NCI-H226 (cell line): ENCODE measurements at regions not wholly inside any gene's neighbourhood (a gene's known extent, or its start where the extent isn't known, plus 50 kb on each side); places are given as distances from the start of the nearest gene placed in this dataset.
"Not testable (repeated sequence)": the region's sequence is repeated elsewhere in the genome, so short reads cannot be mapped to it uniquely, and the experiment has no call there.

Experiments used
- DNase-seq: peaks from one replicate; pipeline ENCODE4 v3.0.0-alpha.2; 2015

DNA sequence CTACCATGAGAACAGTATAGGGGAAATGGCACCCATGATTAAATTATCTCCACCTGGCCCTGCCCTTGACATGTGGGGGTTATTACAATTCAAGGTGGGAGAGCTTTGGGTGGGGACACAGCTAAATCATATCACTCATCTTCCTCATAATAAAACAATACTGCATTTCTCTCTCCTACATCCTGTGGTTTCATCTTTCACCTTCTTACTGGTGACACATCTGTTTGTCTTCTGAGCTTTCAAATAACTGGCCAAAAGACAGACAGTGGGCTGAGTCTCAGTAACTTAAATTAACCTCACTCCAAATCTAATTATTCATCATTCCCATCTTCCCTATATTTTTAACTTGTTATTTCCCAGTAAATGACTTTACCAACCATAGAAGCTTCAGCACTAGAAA lies 729.7 kb upstream of the USP15 start:
- no peak for DNase-seq

DNA sequence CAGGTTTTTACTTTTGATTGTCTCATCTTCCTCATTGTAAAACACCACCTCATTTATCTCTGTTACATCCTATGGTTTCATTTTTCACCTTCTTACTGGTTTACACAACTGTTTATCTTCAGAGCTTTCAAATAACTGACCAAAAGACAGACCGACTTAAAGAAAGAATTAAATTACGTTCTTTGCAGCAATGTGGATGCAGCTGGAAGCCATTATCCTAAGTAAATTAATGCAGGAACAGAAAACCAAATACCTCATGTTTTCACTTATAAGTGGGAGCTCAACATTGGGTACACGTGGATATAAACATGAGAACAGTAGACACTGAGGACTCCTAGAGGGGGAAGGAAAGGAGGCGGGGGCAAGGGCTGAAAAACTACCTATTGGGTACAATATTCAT lies 729.0 kb upstream of the USP15 start:
- no peak for DNase-seq

DNA sequence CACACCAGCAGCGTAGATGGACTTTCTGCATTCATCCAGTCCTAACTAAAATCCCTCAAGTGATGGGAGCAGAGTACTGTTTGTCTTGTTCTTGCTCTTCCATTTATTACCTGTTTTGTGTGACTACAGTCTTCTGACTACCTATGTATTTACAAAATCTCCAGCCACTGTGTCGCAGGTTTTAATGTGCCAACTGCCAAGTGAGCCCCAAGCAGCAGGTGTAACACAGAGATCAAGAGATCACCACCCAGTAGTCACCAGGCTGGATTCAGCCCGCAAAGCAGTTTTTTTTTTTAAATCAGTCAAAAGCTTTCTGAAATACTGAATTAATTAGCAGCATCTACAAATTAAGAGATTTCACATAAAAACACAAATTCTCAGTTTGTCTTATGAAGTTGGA lies 724.1 kb upstream of the USP15 start:
- DNase-seq = no peak

DNA sequence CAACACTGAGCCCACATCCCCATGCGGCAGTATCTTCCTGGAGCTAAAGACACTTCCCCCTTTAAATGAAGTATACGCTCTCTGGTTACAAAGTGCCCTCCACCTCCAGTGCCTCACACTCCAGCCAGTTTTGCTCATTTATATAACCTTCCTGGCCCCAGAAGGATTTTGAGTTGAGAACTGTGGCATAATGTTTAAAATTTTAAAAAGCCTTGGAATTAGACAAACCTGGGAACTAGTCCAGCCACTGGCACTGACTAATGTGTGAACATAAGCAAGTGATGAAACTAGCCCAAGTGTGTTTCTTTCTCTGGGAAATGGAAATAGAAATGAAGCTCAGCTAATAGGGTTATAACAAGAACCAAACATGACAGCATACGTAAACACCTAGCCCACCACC lies 723.7 kb upstream of the USP15 start:
- DNase-seq = no peak

DNA sequence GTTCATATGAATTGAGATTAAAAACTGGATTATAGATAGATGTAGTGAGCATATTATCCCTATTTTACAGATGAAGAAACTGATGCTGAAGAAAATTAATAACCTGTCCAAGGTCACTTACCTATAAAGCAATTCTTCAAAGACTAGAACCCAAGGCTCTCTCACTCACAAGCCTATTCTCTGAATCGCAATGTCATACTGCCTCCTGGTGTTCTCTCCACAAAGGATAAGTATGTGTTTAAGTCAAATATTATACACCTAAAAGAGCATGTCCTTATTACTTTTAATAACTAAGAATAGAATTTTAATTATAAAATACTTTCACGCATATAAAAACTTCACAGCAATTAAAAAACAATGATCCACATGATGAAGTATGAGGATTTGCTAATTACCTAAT lies 721.3 kb upstream of the USP15 start:
- no peak for DNase-seq

DNA sequence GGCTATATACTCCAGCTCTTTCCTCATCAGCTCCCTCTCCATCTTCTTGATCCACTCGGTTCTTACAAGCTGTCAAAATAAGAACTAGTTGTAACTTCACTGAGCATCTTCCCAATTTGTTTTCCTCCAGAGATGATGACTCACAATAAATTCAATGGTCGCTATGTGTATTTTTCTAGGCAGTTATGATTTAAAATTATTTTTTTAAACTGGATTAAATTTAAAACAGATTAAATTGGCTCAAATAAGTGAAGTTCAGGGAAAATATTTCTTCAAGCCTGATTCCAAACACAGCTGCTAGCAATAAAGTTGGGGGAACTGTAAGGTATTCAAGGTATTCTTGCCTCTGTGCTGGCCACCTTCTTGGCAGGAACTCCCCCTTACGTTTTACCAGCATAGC lies 717.7 kb upstream of the USP15 start:
- DNase-seq = no peak

DNA sequence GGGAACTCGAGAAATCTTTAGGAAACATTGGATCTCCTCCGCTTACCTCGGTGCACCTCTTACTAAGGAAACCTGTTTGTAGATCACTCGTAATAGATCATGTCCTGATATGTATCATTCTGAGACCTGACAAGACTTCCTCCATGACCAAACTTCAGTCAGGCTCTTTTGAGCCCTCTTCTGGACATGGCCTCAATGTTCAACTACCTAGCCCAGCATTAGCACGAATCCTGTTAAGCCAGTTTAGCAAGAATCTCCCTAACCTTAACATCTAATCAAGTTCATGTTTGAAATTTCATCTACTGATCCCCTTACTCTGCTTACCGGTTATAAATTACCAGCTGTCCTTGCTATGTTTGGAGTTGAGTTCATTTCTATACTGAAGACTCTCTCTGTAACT lies 713.9 kb upstream of the USP15 start:
- DNase-seq = no peak

DNA sequence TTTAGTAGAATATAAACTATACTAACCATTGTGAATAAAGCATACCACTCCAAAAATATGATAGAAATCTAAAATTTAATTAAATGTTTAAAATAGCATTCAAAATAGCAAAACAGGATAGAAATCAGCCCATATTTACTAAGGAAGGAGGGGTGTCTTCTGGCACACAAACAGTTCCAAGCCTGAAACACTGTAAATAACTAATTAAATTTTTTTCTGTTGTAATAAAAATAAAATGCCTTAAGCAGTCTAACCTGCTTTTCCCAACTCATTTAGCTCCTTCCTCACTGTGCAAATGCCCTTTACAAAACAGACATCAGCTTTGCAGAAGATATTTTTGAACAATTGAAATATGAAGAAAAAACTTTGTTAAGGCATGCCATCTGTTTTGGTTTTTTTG lies 707.1 kb upstream of the USP15 start:
- DNase-seq = no peak

DNA sequence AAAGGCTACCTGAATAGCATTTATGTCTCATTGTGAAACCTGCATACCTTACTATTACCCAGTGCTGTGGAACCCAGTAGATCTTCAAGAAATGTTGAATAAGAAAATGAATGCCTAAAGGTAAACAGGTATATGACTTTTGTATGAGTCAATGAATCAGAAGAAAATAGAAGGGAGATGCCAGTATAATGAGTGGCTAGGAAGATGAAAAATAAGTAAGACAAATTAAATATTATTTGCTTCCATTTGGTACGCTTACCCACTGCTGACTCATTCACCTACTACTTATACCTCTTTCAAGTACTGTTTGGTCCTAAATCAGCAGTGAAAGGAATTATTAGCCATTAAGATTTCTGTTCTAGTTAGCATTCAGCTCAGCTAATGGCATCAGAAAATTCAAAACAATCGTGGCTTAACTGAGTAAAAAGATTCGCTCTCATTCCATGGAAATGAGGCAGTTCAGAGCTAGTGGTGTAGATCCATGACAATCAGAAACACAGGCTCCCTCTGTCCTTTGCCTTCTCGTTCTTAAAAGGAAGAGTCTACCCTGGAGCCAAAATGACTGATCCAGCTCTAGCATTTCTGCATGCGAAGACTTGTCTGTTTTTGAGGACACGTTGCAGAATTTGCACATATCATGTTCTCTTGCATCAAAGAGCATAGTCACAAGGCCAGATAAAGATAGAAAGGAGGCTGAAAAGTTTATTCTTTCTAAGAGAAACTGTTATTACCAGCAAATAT lies 705.8 kb upstream of the USP15 start:
- DNase-seq = no peak

DNA sequence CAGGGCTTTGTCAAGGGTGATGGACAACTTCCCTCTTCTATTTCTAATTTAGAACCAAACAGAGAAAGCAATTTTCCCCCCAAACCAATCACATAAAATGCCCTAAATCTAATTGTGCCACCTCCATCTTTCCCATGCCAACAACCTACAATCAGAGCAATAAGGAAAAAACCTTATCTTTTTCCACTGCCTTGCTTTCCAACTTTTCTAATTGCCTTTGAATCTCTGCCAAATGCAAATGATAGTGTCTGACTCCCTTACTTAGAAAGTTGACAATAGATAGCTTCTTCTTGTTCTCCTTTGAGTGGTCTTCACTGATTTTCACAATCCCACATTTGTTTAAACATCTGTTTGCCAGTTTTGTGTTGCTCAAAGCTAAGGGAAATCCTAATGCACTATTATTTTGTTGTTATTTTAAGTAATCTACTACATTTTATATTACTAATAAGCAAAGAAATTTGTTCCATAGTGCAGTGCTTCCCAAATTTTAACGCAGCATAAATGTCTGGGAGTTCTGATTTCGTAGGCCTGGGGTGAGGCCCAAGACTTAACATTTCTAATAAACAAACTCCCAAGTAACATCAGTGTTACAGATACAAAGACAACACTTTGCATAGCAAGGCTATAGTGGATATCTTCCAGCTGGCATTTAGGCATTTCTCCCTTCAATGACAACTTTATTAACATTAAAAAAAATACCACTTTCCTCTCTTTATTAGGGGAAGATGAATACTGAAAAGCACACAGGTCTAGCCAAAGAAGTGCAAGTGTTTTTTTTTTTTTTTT lies 696.3 kb upstream of the USP15 start:
- DNase-seq = no peak

DNA sequence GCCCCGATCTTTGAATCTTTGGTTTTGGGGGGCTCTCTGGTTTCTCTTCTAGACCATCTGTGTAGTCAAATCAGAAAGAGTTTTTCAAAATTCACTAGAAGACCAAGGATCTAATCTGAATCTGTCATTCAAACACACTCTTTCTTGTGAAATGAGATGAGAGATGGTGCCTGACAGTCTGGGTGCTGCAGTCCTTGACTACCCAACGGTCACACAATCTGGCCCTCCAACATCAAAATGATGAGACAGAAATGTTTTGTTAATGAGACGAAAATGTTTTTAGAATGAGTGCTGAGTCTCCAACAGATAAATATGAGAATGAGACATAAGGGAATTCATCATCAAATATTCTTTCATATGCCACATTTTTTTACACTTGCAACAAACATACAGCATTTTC lies 695.7 kb upstream of the USP15 start:
- no peak for DNase-seq

DNA sequence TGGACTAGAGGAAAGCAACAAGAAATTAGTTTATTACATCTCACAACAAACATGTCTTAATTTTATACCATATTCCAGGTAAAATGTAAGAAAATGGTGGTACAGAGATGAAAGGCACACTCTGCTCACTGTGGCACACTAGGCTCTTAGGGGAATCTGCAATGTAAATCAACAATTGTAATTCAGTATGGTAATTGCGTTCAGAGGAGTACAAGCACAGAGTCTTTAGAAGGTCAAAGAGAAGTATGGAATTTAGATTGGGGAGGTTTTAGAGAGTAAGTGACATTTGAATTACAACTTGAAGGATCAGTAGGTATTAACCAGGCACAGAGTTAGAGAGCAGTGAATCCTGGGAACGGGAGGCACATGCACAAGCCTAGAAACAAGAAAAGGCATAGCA lies 694.0 kb upstream of the USP15 start:
- no peak for DNase-seq

DNA sequence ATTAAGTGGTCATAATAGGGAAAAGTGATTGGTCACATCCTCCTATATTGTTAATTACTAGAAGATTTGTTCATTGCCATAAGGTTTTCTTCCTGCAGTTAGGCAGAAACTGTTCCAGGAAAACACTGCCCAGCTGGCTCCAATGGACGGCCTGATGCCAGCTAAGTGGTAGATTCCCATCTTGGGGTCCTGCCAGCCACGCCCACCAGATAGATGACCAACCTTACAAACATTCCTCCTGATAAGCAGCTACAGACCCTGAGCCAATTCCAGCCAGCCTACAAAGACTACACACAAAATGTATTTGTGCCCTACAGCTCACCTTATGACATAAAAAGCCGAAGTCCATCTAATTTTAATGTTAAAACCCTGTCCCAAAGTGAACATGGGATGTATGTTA lies 685.9 kb upstream of the USP15 start:
- DNase-seq = no peak

DNA sequence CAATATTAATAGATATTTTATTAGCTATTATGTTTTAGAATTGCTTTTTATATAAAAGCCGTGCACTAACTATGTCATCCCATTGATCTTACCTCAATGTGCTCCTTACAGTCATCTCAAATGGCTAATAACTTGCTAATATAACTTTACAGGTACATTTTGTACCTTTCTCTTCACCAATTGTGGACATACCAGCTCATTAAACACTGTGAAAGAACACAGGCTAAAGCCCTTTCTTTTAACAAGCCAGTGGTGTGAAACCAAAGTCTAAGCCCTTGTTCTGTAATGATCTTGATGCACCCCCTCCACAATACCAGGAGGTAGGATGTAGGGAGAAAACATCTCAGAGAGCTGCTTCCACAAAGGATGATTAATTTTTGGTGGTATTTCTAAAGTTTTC lies 675.3 kb upstream of the USP15 start:
- no peak for DNase-seq

DNA sequence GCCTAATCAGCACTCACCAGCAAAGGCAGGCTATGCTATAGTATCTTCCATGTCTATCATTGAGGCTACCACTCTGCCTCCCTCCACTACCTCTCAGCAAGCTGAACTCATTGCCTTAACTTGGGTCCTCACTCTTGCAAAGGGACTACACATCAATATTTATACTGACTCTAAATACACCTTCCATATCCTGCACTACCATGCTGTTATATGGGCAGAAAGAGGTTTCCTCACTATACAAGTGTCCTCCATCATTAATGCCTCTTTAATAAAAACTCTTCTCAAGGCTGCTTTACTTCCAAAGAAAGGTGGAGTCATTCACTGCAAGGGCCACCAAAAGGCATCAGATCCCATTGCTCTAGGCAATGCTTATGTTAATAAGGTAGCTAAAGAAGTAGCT lies 669.3 kb upstream of the USP15 start:
- DNase-seq = not testable (repeated sequence)

DNA sequence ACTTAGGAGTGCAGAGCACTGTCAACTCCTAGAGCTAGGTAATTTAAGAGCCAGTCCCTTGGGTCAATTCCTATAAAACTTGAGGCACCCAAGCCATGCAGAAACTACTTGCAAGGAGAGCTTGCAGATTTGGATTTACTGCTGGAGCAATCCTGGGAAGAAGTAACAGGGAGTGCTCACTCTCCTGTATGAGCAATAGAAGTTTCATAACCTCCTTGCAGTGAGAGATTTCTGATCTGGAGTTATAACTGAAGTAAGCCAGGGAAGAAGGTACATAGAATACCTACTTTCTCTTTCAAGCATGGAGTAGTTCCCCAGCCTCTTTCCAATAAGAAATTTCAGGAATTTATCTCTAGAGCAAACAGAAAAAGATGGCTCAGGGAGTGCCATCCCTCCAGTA lies 650.1 kb upstream of the USP15 start:
- no peak for DNase-seq

DNA sequence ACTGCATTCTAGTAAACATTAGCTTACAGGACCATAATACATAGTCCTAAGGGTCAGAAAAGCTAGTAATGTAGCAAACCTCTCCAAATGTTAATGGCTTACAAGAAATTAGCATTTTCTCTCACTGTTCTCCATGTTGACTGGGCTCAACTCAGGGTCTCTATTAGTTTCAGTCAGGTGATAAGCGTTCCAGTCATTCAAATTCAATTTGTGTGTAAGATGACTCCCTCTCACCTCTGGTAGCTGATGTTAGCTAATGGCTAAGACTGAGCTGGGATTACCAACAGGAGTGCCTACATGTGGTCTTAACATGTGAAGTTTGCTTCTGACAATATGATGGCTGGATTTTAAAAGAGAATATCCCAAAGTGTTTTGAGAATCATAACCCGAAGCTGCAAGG lies 630.5 kb upstream of the USP15 start:
- DNase-seq = no peak

DNA sequence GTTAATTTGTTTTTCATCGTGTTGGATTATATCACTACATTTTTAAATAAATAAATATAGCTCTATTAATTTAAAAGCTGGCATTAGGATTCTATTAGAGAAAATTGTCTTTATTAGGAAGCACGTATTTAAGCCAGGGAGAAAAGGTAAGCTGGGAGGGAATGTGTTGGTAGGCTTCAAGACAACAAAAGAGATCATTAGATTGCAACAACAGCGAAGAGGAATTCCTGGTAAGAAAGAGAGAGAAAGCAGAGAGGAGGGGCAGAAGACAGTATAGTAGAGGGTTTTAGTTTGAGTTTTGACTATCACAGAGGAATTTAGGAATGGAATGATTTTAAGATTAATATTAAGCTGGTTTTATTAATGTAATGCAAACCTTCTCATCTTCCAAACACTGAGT lies 613.6 kb upstream of the USP15 start:
- DNase-seq = no peak

DNA sequence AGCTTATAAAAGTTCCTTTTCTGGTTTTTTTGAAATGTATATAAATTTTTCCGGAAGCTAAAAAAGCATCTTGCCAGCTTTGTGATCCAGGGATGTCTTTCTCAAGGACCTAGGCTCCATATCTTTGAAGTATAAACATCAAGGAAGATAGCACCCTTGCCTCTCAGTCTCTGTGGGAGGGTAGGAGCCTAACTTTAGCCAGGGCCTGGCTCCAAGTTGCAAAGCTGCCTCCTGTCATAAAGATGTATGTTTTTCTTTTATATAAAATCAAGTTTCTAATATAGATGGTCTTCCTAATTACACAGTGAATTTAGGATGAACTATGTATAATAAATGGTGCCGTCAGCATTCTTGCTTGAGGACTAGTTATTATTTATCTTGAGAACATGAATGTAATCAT lies 612.6 kb upstream of the USP15 start:
- no peak for DNase-seq

DNA sequence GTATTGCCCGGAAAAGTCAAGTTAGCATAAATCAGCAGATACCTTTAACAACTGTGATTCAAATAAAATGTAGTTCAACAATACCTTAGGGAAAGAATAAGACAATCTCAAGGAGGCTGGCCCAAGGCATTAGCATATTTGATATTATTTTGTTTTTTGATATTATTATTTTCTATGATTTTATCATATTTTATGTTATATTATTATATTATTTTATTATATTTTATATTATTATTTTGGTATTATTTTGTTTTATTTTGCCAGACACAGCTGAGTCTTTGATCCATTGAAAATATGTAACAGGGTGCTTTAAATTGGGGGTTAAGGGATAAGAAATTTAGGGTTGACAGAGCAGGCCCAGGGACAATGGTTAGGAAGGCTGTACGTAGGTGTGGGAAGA lies 607.9 kb upstream of the USP15 start:
- no peak for DNase-seq

DNA sequence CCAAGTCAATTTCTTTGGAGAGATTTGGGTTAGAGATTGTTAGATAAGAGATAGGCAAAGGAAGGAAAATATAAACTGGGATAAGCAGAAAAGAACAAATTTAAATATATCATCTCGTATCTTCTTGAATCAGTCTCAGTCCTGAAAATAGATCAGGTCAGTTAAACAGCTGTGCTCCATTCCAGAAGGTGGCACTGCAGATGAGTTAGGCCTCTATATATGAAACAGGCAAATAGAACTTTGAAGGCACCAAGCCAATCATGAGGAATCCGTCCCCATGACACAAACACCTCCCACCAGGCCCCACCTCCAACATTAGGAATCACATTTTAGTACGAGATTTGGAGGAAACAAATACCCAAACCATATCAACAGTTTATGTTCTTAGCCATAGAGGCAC lies 605.5 kb upstream of the USP15 start:
- no peak for DNase-seq

DNA sequence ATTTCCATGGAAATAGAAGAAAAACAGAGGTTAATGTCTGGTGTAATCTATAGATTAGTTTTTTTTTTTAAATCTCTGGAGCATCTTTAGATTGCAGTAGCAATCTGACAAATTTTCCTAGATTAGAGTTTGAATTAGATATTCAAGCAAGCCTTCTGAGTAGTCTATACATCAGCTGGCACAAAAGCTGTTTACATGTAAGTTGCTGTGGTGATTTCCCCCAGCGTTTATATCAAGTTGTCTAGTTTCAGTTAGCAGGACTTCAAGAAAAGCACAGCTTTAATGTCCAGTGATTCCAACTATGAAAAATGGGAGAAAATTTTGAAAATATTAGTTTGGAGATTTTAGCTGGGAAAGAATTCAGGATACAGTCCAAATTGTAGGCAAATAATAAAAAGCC lies 605.0 kb upstream of the USP15 start:
- no peak for DNase-seq

DNA sequence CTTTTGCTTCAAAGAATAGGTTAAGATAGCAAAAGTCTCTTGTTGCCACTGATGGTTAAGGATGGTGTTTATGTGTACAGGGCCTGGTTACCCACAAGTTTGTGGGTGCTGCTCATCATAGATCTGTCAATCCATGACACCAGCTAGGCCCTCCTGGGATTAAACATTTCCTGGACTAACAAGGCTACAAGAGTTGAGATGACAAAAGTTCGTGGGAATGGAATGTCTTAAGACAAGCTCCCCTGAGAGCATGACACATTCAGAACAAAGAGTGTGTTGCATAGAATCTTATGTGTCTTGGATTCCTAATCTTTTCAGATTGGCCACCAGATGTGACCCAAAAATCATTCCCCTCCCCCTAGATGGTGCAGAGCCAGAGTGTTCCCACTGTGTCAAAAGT lies 592.5 kb upstream of the USP15 start:
- no peak for DNase-seq

DNA sequence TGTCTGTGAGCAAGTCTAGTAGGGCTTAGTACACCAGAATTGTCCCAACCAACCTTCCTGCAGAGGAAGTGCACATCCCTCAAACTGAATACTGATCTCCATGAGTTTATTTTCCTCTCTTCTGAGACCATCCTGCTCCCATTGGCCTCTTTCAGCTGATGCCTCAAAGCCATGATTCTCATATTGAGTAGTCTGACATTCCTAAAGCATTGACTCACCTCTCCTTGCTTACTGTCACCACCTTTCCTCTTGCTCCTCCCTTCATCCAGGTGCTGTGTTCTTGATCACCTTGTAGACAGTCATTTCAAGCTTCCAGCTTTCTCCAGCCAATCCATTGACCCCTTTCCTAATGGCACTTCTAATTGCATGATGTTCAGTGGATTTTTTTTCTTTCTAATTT lies 583.7 kb upstream of the USP15 start:
- DNase-seq = no peak

DNA sequence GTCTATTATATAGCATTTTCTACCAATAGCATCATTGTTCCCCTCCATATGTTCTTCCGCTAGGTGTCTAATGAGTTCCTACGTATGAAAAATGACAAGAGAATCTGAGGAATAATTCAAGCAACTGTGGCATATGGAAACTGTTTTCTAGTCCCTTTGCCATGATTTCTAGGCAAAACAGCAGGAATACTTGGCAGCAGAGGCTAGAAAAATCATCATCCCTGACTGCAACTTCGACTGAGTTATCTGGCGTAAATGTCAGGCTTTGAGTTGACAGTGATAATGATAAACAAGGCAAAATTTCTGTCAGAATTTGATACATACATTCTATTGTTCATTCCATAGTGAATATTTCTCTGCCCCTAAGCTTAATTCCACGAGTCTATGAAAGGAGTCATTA lies 572.8 kb upstream of the USP15 start:
- no peak for DNase-seq
